A549 (cell line): ENCODE measurements at regions not wholly inside any gene's neighbourhood (a gene's known extent, or its start where the extent isn't known, plus 50 kb on each side); places are given as distances from the start of the nearest gene placed in this dataset.

Experiments used
- ATAC-seq, 2 experiments: fragments of 200-7000 bp in 1 of 2; fragments of >200 bp in 1 of 2; cut with Nextera tagmentation in 1 of 2; cut with Tn5 transposase in 1 of 2; 3 replicates each; pipeline versions ENCODE4 v1.8.0 to v1.9.1; 2018 to 2020; ENCODE audit warnings: mild to moderate bottlenecking in 1 of 2, moderate library complexity in 1 of 2
- CTCF ChIA-PET: fragments of 300-600 bp; sonication (Branson Sonifier 250); formaldehyde crosslinking; extraction: SDS; loops from one replicate; lab custom pipeline; 2021; ENCODE audit warnings: antibody characterized with exemption, inconsistent platforms; lab: Yijun Ruan, JAX
- POLR2A ChIA-PET: fragments of 350-600 bp; formaldehyde crosslinking; extraction: SDS; loops from one replicate; lab custom pipeline; 2021; ENCODE audit warnings: antibody characterized with exemption, inconsistent platforms; lab: Yijun Ruan, JAX
- DNase-seq, 2 experiments: peaks; one replicate each; pipeline versions ENCODE4 v3.0.0 to v3.0.0-alpha.2; 2011 to 2016; ENCODE audit warnings: low read depth in 1 of 2, low spot score in 1 of 2
- FAIRE-seq: peaks from 2 replicates; lab custom pipeline; 2011; peaks lifted over from hg19 to GRCh38; lab: Jason Lieb, UNC
- H3K27ac ChIP-seq, 2 experiments: fragments of >200 bp; sonication (Bioruptor Twin); formaldehyde crosslinking; 3 replicates each; pipeline ENCODE4 v1.5.1; 2016 to 2017
- H3K4me1 ChIP-seq: fragments of >200 bp; sonication (Bioruptor Twin); formaldehyde crosslinking; 3 replicates; pipeline ENCODE4 v1.6.1; 2016
- H3K4me2 ChIP-seq: fragments of >200 bp; sonication (Bioruptor Twin); formaldehyde crosslinking; 3 replicates; pipeline ENCODE4 v1.6.1; 2016
- H3K4me3 ChIP-seq: fragments of >200 bp; sonication (Bioruptor Twin); formaldehyde crosslinking; 3 replicates; pipeline ENCODE4 v1.5.1; 2016
- H3K9me3 ChIP-seq: fragments of >200 bp; sonication (Bioruptor Twin); formaldehyde crosslinking; 3 replicates; pipeline ENCODE4 v1.6.1; 2016
- ATOH8 ChIP-seq: fragments of 250-450 bp; sonication (Bioruptor Pico); IDR thresholded peaks from 2 replicates; pipeline ENCODE4 v1.5.0; 2020; ENCODE audit warnings: low read depth, mild to moderate bottlenecking, moderate library complexity
- BCL3 ChIP-seq: fragments of >200 bp; sonication (Bioruptor Twin); formaldehyde crosslinking; IDR thresholded peaks from 3 replicates; pipeline ENCODE4 v1.6.1; 2016
- CBX8 ChIP-seq: fragments of 200-600 bp; sonication (generic); IDR thresholded peaks from 2 replicates; pipeline ENCODE4 v1.6.1; 2016
- CEBPB ChIP-seq, 2 experiments: fragments of >200 bp in 1 of 2; sonication (Bioruptor Twin) in 1 of 2; formaldehyde crosslinking in 1 of 2; IDR thresholded peaks; 2 replicates each; pipeline ENCODE4 v1.6.1; 2012 to 2016
- CHD2 ChIP-seq: fragments of 150-350 bp; IDR thresholded peaks from 2 replicates; pipeline ENCODE4 v1.6.1; 2014; ENCODE audit warnings: low read length; ENCODE audit not compliant: partially characterized antibody
- CTCF ChIP-seq: fragments of >200 bp; sonication (Bioruptor Twin); formaldehyde crosslinking; IDR thresholded peaks from 3 replicates; pipeline ENCODE4 v1.5.1; 2016
- EHMT2 ChIP-seq: fragments of 200-600 bp; sonication (generic); IDR thresholded peaks from 2 replicates; pipeline ENCODE4 v1.6.1; 2016; ENCODE audit warnings: antibody characterized with exemption, low read depth, mild to moderate bottlenecking, moderate library complexity
- EP300 ChIP-seq, 2 experiments: fragments of >200 bp; sonication (Bioruptor Twin); formaldehyde crosslinking; IDR thresholded peaks; 2 replicates in 1 of 2; 3 replicates in 1 of 2; pipeline ENCODE4 v1.6.1; 2016 to 2017
- HES2 ChIP-seq: fragments of >200 bp; sonication (Bioruptor Twin); formaldehyde crosslinking; IDR thresholded peaks from 2 replicates; pipeline ENCODE4 v1.6.1; 2016
- HEYL ChIP-seq: fragments of 250-450 bp; sonication (Bioruptor Pico); IDR thresholded peaks from 2 replicates; pipeline ENCODE4 v1.8.0; 2021; ENCODE audit warnings: mild to moderate bottlenecking, moderate library complexity
- HOXA7 ChIP-seq: fragments of 250-450 bp; sonication (Bioruptor Pico); IDR thresholded peaks from 2 replicates; pipeline ENCODE4 v1.5.0; 2020; ENCODE audit warnings: mild to moderate bottlenecking, moderate library complexity
- JUN ChIP-seq, 2 experiments: fragments of >200 bp; sonication (Bioruptor Twin); formaldehyde crosslinking; IDR thresholded peaks; 2 replicates in 1 of 2; 3 replicates in 1 of 2; pipeline ENCODE4 v1.6.1; 2016 to 2017
- MAFK ChIP-seq: fragments of 450-650 bp; IDR thresholded peaks from 2 replicates; pipeline ENCODE4 v1.6.1; 2014; ENCODE audit not compliant: partially characterized antibody
- MAX ChIP-seq: IDR thresholded peaks from 2 replicates; pipeline ENCODE4 v1.6.1; 2012
- MAZ ChIP-seq: fragments of 150-350 bp; IDR thresholded peaks from 2 replicates; pipeline ENCODE4 v1.6.1; 2014; ENCODE audit warnings: antibody characterized with exemption, low read depth, low read length, borderline replicate concordance
- NPAS2 ChIP-seq: fragments of 250-450 bp; sonication (Bioruptor Pico); IDR thresholded peaks from 2 replicates; pipeline ENCODE4 v1.8.0; 2022; ENCODE audit warnings: mild to moderate bottlenecking, moderate library complexity, borderline replicate concordance
- POLR2AphosphoS2 ChIP-seq: conservative IDR thresholded peaks from 2 replicates; pipeline ENCODE4 v1.6.1; 2012; ENCODE audit warnings: low read length, improper control_type of control experiment, inconsistent platforms
- RARB ChIP-seq: fragments of 250-450 bp; sonication (Bioruptor Pico); IDR thresholded peaks from 2 replicates; pipeline ENCODE4 v1.8.0; 2021; ENCODE audit warnings: mild to moderate bottlenecking, moderate library complexity
- RCOR1 ChIP-seq: fragments of 150-350 bp; IDR thresholded peaks from 2 replicates; pipeline ENCODE4 v1.6.1; 2014; ENCODE audit warnings: antibody characterized with exemption, low read length, low read depth
- REST ChIP-seq: fragments of 200-600 bp; sonication (generic); IDR thresholded peaks from 2 replicates; pipeline ENCODE4 v1.6.1; 2016; ENCODE audit warnings: antibody characterized with exemption, mild to moderate bottlenecking, moderate library complexity
- RFX5 ChIP-seq: fragments of 450-650 bp; IDR thresholded peaks from 2 replicates; pipeline ENCODE4 v1.7.1; 2014; ENCODE audit warnings: antibody characterized with exemption, mild to moderate bottlenecking, moderate library complexity
- RNF2 ChIP-seq: fragments of 200-600 bp; sonication (generic); IDR thresholded peaks from 2 replicates; pipeline ENCODE4 v1.6.1; 2016; ENCODE audit warnings: low read depth, mild to moderate bottlenecking, antibody characterized with exemption, moderate library complexity, borderline replicate concordance
- TP53 ChIP-seq: fragments of 250-450 bp; sonication (Bioruptor Pico); IDR thresholded peaks from 2 replicates; pipeline ENCODE4 v1.5.0; 2021; ENCODE audit warnings: mild to moderate bottlenecking, moderate library complexity
- USF2 ChIP-seq: fragments of 450-650 bp; IDR thresholded peaks from 2 replicates; pipeline ENCODE4 v1.6.1; 2014; ENCODE audit warnings: antibody characterized with exemption
- WGBS: methylation state at CpG from one replicate; pipeline ENCODE4 v1.1.6; 2017; ENCODE audit errors: missing lambda C conversion rate; 5-methylcytosine and 5-hydroxymethylcytosine counted together

- H3K4me1 ChIP-seq: no peaks in the 10 kb centered on the region
- no peak overlapping the region for H3K4me2 ChIP-seq
- 10% methylated on average over 4 of the region's 4 CpGs for WGBS
- no peak overlapping the region for H3K27ac ChIP-seq
- FAIRE-seq: no peak
- ChIA-PET CTCF (no interaction called here), POLR2A (no interaction called here)
- ATAC-seq: no peak
- H3K9me3 ChIP-seq: peaks cover 11% of the 10 kb centered on the region; the same call in 2 of the 3 replicates
- H3K4me3 ChIP-seq: no peak overlapping the region
- no peak for DNase-seq
- TF ChIP-seq MAFK: no peak
- no peak for TF ChIP-seq POLR2AphosphoS2
- no peak for TF ChIP-seq RNF2
- TF ChIP-seq CBX8: no peak
- no peak for TF ChIP-seq JUN (IDR thresholded peaks at IDR 0.05)
- no peak for TF ChIP-seq HES2
- TF ChIP-seq ATOH8 (CRISPR knock-in tag): no peak
- TF ChIP-seq MAZ: no peak
- no peak for TF ChIP-seq USF2
- no peak for TF ChIP-seq EP300 (IDR thresholded peaks at IDR 0.05)
- no peak for TF ChIP-seq BCL3
- no peak for TF ChIP-seq CEBPB (IDR thresholded peaks at IDR 0.05)
- TF ChIP-seq MAX: no peak
- TF ChIP-seq REST: no peak
- TF ChIP-seq, all 56 proteins: peak for 0
These were observed 897.5 kb upstream of the NDST4 start for GRCh38 chr4:116010923-116011322.

- Histone ChIP-seq H3K4me3 (no peak overlapping the region), H3K4me2 (no peak overlapping the region), H3K9me3 (no peaks in the 10 kb centered on the region), H3K27ac (no peak overlapping the region), H3K4me1 (no peaks in the 10 kb centered on the region)
- FAIRE-seq (no peak), DNase-seq (no peak), ATAC-seq (no peak)
- WGBS: 4% methylated on average over 1 of the region's 1 CpG
- POLR2A ChIA-PET: no interaction called here
- CTCF ChIA-PET: no interaction called here
- no peak for TF ChIP-seq RFX5
- TF ChIP-seq TP53 (CRISPR knock-in tag): no peak
- TF ChIP-seq HEYL (CRISPR knock-in tag): no peak
- no peak for TF ChIP-seq RCOR1
- TF ChIP-seq CHD2: no peak
- no peak for TF ChIP-seq EHMT2
- TF ChIP-seq HES2: no peak
- TF ChIP-seq BCL3: no peak
- TF ChIP-seq HOXA7: no peak
- no peak for TF ChIP-seq RARB (CRISPR knock-in tag)
- no peak for TF ChIP-seq NPAS2
- TF ChIP-seq CTCF: no peak
These were observed 892.3 kb upstream of the NDST4 start for GRCh38 chr4:116005806-116006088.
